ENCODE measurements at regions not wholly inside any gene's neighbourhood (a gene's known extent, or its start where the extent isn't known, plus 50 kb on each side); places are given as distances from the start of the nearest gene placed in this dataset.

DNA sequence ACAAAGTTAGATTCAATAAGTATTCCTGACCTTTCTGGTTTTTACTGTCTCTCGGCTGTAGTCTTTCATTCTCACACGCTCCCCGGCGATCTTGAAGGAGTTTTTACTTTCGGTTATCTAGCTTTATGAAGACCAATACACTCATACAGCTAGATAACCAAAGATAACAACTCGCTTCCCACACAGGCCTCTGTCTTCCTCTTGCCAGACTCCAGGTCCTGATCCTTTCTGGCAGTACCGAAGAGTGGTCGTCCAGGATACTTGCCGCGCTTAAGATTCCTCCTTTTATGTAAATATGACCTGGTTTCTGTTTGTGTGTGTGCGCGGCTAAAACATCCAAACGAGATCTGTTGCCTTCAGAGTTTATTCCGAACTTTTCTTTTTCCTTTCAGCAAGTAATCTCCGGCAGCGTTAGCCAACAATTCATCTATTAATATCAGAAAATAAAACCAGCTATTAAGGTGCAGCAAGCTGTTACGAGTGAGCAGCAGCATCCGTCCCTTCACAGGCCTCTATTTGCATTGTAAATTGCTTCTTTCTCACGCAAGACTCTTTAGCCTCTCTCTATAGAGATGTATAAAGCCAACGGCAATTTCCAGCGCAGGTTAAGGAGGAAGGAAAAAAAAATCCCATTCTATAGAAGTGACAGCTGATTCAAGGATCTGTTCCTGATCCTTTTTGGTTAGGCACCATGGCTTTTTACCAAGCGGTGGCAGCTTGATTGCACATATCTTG lies 216.1 kb downstream of the MEF2C start:
- Mint-ChIP-seq H3K9me3 (peaks cover 11 to 31% (median 19%) of the 10 kb centered on the region in 5 donors), H3K27me3 (peaks cover 78 to 95% of the 10 kb centered on the region in 2 donors), H3K4me3 (peak overlapping the region; percentile 74 to 88 (median 82)), H3K27ac (peak overlapping the region in 5 of 8 donors; percentile 4 to 48 (median 26)), H3K4me1 (peaks cover 28 to 29% (median 29%) of the 10 kb centered on the region in 3 donors), H3K36me3 (peaks cover 0 to 2% (median 0%) of the 10 kb centered on the region in 3 donors)
- POLR2A ChIA-PET: no interaction called here
- H3K4me1 ChIP-seq (ENCODE audit: insufficient read depth, low read length): peaks cover 10% of the 10 kb centered on the region
- no peak for DNase-seq
- no peak overlapping the region for H3K27ac ChIP-seq (ENCODE audit: low read depth, low read length)
- H3K27me3 ChIP-seq (ENCODE audit: insufficient read depth, low read length, poor library complexity, severe bottlenecking): peaks cover 51% of the 10 kb centered on the region
- peak overlapping the region; percentile 50 for H3K4me3 ChIP-seq (ENCODE audit: low read length)
- H3K36me3 ChIP-seq (ENCODE audit: insufficient read depth, low read length): no peaks in the 10 kb centered on the region
- H3K9me3 ChIP-seq (ENCODE audit: low read length): peaks cover 5% of the 10 kb centered on the region
- CTCF ChIA-PET: interaction anchor here (2.3 kb wide), 1 partner anchor 14 kb away, joined by 10 read pairs; no protein-coding TSS in a partner anchor

DNA sequence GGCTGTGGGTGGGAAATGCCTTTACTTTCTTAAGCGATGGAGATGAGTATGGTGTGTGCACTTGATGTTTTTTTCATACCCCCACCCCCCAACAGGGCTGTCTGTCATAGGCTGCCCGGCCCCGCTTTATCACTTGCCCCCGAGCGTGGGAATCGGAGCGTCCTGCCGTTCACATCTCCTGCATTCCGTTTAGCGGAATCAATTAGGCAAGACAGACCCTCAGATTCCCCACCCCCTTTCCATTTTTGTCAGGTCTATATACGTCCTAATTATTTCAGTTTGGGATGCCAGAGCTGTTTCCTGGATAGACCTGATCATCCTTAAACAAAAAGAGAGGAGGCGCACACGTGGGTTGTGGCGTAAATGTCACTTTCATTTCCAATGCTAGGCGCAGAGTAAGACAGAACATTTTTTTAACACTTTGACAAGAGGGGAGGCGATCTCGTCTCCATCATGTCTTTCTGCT lies 217.2 kb downstream of the MEF2C start:
- H3K9me3 ChIP-seq (ENCODE audit: low read length): peaks cover 5% of the 10 kb centered on the region
- peaks cover 56% of the 10 kb centered on the region for H3K27me3 ChIP-seq (ENCODE audit: insufficient read depth, low read length, poor library complexity, severe bottlenecking)
- CTCF ChIA-PET: interaction anchor here (2.3 kb wide), 1 partner anchor 15 kb away, joined by 10 read pairs; no protein-coding TSS in a partner anchor
- no peaks in the 10 kb centered on the region for H3K36me3 ChIP-seq (ENCODE audit: insufficient read depth, low read length)
- no peak overlapping the region for H3K27ac ChIP-seq (ENCODE audit: low read depth, low read length)
- no peak for DNase-seq
- peaks cover 16% of the 10 kb centered on the region for H3K4me1 ChIP-seq (ENCODE audit: insufficient read depth, low read length)
- peaks cover 0 to 2% (median 0%) of the 10 kb centered on the region in 3 donors for H3K36me3 Mint-ChIP-seq
- H3K4me3 Mint-ChIP-seq: peak overlapping the region in 6 of 7 donors; percentile 74 to 87 (median 82)
- no peak overlapping the region for H3K27ac Mint-ChIP-seq
- H3K4me3 ChIP-seq (ENCODE audit: low read length): no peak overlapping the region
- peaks cover 30 to 36% (median 34%) of the 10 kb centered on the region in 3 donors for H3K4me1 Mint-ChIP-seq
- H3K27me3 Mint-ChIP-seq: peaks cover 76 to 93% of the 10 kb centered on the region in 2 donors
- H3K9me3 Mint-ChIP-seq: peaks cover 12 to 36% (median 16%) of the 10 kb centered on the region in 5 donors
- POLR2A ChIA-PET: no interaction called here

DNA sequence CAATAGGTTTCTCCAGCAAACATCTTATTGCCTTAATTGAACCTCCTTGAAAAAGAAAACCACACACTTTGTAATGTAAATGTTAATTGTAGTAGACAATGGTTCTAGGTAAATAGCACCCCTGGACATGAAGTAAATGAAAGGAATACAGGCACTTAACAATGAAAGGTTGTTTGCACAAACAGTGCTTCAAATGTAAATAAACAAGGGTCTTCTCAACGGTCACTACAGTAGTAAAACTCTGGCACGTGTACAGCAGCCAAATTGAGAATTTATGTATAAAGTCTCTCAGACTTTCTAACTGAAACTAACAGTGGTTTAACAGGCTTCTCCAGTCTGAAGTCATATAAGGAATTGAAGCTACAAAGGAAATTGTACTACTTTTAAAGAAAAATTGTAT lies 218.3 kb downstream of the MEF2C start:
- no peak overlapping the region for H3K27ac ChIP-seq (ENCODE audit: low read depth, low read length)
- H3K36me3 ChIP-seq (ENCODE audit: insufficient read depth, low read length): no peaks in the 10 kb centered on the region
- H3K9me3 Mint-ChIP-seq: peaks cover 8 to 39% (median 19%) of the 10 kb centered on the region in 5 donors
- H3K36me3 Mint-ChIP-seq: peaks cover 0 to 2% (median 0%) of the 10 kb centered on the region in 3 donors
- H3K27ac Mint-ChIP-seq: no peak overlapping the region
- peaks cover 55% of the 10 kb centered on the region for H3K27me3 ChIP-seq (ENCODE audit: insufficient read depth, low read length, poor library complexity, severe bottlenecking)
- H3K9me3 ChIP-seq (ENCODE audit: low read length): peaks cover 5% of the 10 kb centered on the region
- ChIA-PET POLR2A (no interaction called here), CTCF (no interaction called here)
- H3K4me3 Mint-ChIP-seq: no peak overlapping the region
- peaks cover 79 to 90% of the 10 kb centered on the region in 2 donors for H3K27me3 Mint-ChIP-seq
- H3K4me1 ChIP-seq (ENCODE audit: insufficient read depth, low read length): peaks cover 16% of the 10 kb centered on the region
- H3K4me1 Mint-ChIP-seq: peaks cover 35 to 42% (median 39%) of the 10 kb centered on the region in 3 donors
- H3K4me3 ChIP-seq (ENCODE audit: low read length): no peak overlapping the region
- DNase-seq: no peak

DNA sequence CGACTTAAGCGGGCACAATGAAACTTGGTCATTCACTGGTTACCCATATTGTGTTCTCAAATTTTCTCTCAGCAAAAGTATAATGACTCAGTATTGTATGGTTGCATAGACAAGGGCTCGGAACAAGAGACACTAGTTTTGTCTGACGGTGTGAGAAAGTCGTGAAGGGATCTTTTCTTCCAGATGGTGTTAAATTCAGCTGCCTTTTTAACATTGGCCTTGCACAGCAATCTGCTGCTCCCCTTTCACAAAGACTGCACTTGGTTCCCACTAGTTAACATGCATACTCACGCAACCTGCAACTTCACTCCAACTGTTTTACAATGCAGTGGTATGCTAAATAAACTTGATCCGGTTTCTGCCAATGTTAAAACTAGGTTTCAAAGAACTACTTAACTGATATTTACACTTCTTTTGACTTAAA lies 219.2 kb downstream of the MEF2C start:
- Mint-ChIP-seq H3K27ac (no peak overlapping the region), H3K27me3 (peaks cover 76 to 90% of the 10 kb centered on the region in 2 donors), H3K36me3 (peaks cover 0 to 2% (median 0%) of the 10 kb centered on the region in 3 donors), H3K4me3 (no peak overlapping the region), H3K4me1 (peaks cover 37 to 42% (median 42%) of the 10 kb centered on the region in 3 donors), H3K9me3 (peaks cover 13 to 42% (median 21%) of the 10 kb centered on the region in 5 donors)
- Histone ChIP-seq H3K36me3 (ENCODE audit: insufficient read depth, low read length) (no peaks in the 10 kb centered on the region), H3K27ac (ENCODE audit: low read depth, low read length) (no peak overlapping the region), H3K4me1 (ENCODE audit: insufficient read depth, low read length) (peaks cover 16% of the 10 kb centered on the region), H3K27me3 (ENCODE audit: insufficient read depth, low read length, poor library complexity, severe bottlenecking) (peaks cover 52% of the 10 kb centered on the region), H3K4me3 (ENCODE audit: low read length) (no peak overlapping the region), H3K9me3 (ENCODE audit: low read length) (peaks cover 5% of the 10 kb centered on the region)
- DNase-seq: no peak
- ChIA-PET CTCF (no interaction called here), POLR2A (no interaction called here)

DNA sequence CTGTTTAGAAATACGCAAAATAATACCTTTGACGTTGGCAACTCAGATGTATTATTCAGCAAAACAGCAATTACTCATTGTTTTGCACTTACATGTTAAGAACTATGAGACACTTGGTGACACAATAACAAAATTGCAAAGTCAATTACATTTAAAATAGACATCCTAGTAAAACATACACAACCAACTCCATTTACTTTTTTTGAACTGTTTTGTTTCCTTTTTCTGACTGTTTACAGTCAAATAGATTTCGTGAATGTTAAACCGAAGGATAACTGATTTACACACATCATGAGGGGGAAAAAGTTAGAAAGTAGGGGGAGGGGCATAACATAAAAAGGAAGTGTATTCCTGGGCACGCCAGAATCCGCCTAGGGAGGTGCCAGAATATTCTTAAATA lies 220.1 kb downstream of the MEF2C start:
- peaks cover 35 to 40% (median 39%) of the 10 kb centered on the region in 3 donors for H3K4me1 Mint-ChIP-seq
- peak overlapping the region in 1 of 8 donors; percentile 64 for H3K27ac Mint-ChIP-seq
- ChIA-PET POLR2A (no interaction called here), CTCF (no interaction called here)
- no peak for DNase-seq
- H3K36me3 ChIP-seq (ENCODE audit: insufficient read depth, low read length): no peaks in the 10 kb centered on the region
- no peaks in the 10 kb centered on the region for H3K36me3 Mint-ChIP-seq
- no peak overlapping the region for H3K4me3 Mint-ChIP-seq
- H3K4me3 ChIP-seq (ENCODE audit: low read length): no peak overlapping the region
- H3K27me3 ChIP-seq (ENCODE audit: insufficient read depth, low read length, poor library complexity, severe bottlenecking): peaks cover 47% of the 10 kb centered on the region
- H3K9me3 Mint-ChIP-seq: peaks cover 13 to 43% (median 23%) of the 10 kb centered on the region in 5 donors
- no peak overlapping the region for H3K27ac ChIP-seq (ENCODE audit: low read depth, low read length)
- peaks cover 5% of the 10 kb centered on the region for H3K9me3 ChIP-seq (ENCODE audit: low read length)
- peaks cover 74 to 88% of the 10 kb centered on the region in 2 donors for H3K27me3 Mint-ChIP-seq
- peaks cover 16% of the 10 kb centered on the region for H3K4me1 ChIP-seq (ENCODE audit: insufficient read depth, low read length)

DNA sequence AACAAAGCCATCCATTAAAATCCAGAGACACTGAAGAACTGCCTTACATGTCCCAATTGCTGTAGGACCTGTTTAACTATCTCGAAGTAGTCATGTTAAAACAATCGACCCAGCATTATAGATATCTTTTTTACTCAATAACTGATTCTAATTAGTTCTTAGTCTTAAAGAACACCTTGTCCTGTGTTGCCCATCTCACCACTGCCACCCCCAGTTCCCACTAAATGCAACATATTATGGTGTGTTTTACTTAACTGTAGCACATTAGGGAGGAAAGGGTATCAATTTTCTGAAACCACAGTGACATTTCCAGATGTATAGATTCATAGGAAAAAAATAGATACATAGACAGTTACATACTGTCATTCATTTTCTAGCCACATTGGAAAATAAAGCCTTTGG lies 221.2 kb downstream of the MEF2C start:
- H3K36me3 ChIP-seq (ENCODE audit: insufficient read depth, low read length): no peaks in the 10 kb centered on the region
- POLR2A ChIA-PET: no interaction called here
- H3K9me3 ChIP-seq (ENCODE audit: low read length): peaks cover 5% of the 10 kb centered on the region
- no peak for DNase-seq
- Mint-ChIP-seq H3K27ac (peak overlapping the region in 1 of 8 donors; percentile 40), H3K9me3 (peaks cover 13 to 40% (median 23%) of the 10 kb centered on the region in 5 donors), H3K36me3 (no peaks in the 10 kb centered on the region), H3K4me1 (peaks cover 25 to 29% (median 29%) of the 10 kb centered on the region in 3 donors), H3K27me3 (peaks cover 68 to 85% of the 10 kb centered on the region in 2 donors), H3K4me3 (peak overlapping the region in 1 of 7 donors; percentile 3)
- peaks cover 42% of the 10 kb centered on the region for H3K27me3 ChIP-seq (ENCODE audit: insufficient read depth, low read length, poor library complexity, severe bottlenecking)
- peaks cover 16% of the 10 kb centered on the region for H3K4me1 ChIP-seq (ENCODE audit: insufficient read depth, low read length)
- H3K27ac ChIP-seq (ENCODE audit: low read depth, low read length): no peak overlapping the region
- H3K4me3 ChIP-seq (ENCODE audit: low read length): no peak overlapping the region
- CTCF ChIA-PET: no interaction called here

DNA sequence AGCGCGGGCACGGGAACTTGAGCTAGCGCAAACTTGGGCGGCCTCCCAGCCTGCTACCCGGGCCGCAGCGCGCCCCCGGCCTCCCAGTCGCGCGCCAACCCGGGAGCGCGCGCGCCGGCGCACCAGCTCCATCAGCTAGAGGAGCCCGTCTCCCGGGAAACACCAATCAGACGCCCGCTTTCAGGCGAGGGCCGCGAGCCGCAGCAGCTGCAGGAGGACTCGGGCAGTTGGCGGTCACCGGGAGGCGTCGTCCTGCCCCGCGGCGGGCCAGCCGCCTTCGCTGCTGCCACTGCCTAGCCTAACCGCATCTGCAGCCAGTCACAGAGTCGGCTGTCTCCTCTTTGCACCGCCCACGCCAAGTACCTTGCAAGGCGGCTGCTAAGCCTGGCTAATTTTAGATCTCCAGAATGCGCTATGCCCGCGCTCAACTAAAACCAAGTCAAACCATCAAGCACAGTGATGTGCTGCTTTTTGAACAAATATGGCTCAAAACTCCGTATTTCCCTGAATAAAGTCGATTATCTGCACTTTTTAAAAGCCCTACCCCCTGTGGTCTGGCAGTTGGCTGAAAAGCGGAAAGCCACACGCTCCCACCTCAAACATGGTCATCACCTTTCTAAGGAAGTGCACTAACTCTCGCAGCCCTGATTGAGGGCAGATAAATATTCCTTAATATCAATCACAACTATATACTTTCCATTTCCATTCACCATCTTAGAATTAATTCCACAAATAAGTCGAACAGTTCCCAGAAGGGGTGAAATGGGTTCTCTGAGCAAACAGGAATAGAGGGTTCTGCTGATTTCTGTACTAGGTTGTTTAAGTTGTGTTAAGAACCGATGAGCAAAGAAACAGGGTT lies 221.8 kb downstream of the MEF2C start:
- peak overlapping the region; percentile 3 to 84 (median 65) for H3K4me3 Mint-ChIP-seq
- no peak overlapping the region for H3K4me3 ChIP-seq (ENCODE audit: low read length)
- peaks cover 12% of the 10 kb centered on the region for H3K4me1 ChIP-seq (ENCODE audit: insufficient read depth, low read length)
- CTCF ChIA-PET: interaction anchor here (1.8 kb wide), 1 partner anchor 30 kb away, joined by 4 read pairs; no protein-coding TSS in a partner anchor
- no peak for DNase-seq
- peaks cover 62 to 84% of the 10 kb centered on the region in 2 donors for H3K27me3 Mint-ChIP-seq
- H3K27ac Mint-ChIP-seq: peak overlapping the region in 1 of 8 donors; percentile 40
- H3K4me1 Mint-ChIP-seq: peaks cover 19 to 23% (median 22%) of the 10 kb centered on the region in 3 donors
- no peaks in the 10 kb centered on the region for H3K36me3 Mint-ChIP-seq
- peaks cover 5% of the 10 kb centered on the region for H3K9me3 ChIP-seq (ENCODE audit: low read length)
- H3K27ac ChIP-seq (ENCODE audit: low read depth, low read length): no peak overlapping the region
- POLR2A ChIA-PET: no interaction called here
- peaks cover 39% of the 10 kb centered on the region for H3K27me3 ChIP-seq (ENCODE audit: insufficient read depth, low read length, poor library complexity, severe bottlenecking)
- H3K36me3 ChIP-seq (ENCODE audit: insufficient read depth, low read length): no peaks in the 10 kb centered on the region
- H3K9me3 Mint-ChIP-seq: peaks cover 13 to 40% (median 23%) of the 10 kb centered on the region in 5 donors

All from CD8-positive, alpha-beta memory T cell (primary cell).